ENCODE measurements at regions not wholly inside any gene's neighbourhood (a gene's known extent, or its start where the extent isn't known, plus 50 kb on each side); places are given as distances from the start of the nearest gene placed in this dataset.

GRCh38 chr4:24053934-24054333 is 164.1 kb upstream of the PPARGC1A start (continued):
- TF ChIP-seq IRF2 (CRISPR knock-in tag; IDR thresholded peaks at IDR 0.05; ENCODE audit: borderline replicate concordance, low read depth), result no peak
- no peak for TF ChIP-seq ATF6 (CRISPR knock-in tag; IDR thresholded peaks at IDR 0.05)
- no peak for TF ChIP-seq CREM (CRISPR knock-in tag; IDR thresholded peaks at IDR 0.05)
- no peak for TF ChIP-seq ZNF512 (CRISPR knock-in tag; IDR thresholded peaks at IDR 0.05; ENCODE audit: borderline replicate concordance)
- no peak for TF ChIP-seq ERG (CRISPR knock-in tag; IDR thresholded peaks at IDR 0.05)

DNA sequence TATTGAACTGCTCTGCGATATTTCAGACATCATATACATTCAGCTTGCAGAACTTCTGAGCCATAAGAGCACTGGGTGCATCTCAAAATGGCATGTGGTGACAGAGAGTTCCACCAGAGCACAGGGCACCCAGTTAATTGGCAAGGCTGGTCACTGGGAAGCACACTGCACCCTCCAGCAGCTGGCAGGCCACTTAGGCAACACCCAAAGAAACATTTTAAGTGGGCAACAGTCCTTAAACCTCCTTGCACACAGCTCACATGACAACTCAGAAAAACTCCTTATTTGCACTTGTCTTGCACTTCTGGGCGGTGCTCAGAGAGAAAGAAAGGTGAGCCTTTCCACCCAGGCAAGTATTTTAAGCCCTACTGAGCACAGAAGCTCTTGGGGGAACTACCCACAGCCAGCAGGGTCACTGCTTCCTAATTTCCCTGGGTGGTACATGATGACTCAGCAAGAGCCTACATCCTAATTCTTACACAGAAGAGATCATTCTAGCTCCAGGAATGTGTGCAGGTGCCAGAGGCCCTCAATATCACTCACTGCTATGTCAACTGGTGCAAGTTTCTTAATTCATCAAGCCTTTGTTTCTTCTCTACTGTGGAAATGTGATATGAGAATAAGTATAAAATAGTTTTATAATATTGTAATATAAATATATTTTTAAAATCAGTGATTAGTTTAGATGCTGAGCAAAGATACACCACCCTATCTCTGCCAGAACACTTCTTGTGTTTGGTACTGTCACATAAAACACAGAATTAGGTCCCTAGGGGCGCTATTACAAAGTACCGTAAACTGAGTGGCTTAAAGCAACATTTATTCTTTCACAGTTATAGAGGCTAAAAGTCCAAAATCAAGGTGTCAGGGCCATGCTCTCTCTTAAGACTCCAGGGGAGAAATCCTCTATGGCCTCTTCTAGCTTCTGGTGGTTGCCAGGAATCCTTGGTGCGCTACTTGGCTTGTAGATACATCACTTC is 155.1 kb upstream of the PPARGC1A start:
- ChIA-PET POLR2A (no interaction called here), CTCF (interaction anchor here (1.0 kb wide), 1 partner anchor 12 kb away, joined by 4 read pairs; no protein-coding TSS in a partner anchor)
- DNase-seq (ENCODE audit: low spot score) (no peak), ATAC-seq (no peak)
- no peaks in the 10 kb centered on the region for H3K36me3 Mint-ChIP-seq
- H3K27ac Mint-ChIP-seq, result no peak overlapping the region
- H3K4me3 Mint-ChIP-seq, result no peak overlapping the region
- H3K9me3 Mint-ChIP-seq, result no peaks in the 10 kb centered on the region
- no peaks in the 10 kb centered on the region for H3K4me1 Mint-ChIP-seq
- H3K27me3 Mint-ChIP-seq (ENCODE audit: low read depth), result no peaks in the 10 kb centered on the region; the same call in 1 of the 2 replicates
- TF ChIP-seq TEAD4 (CRISPR knock-in tag; IDR thresholded peaks at IDR 0.05) (no peak), TEAD1 (CRISPR knock-in tag; IDR thresholded peaks at IDR 0.05) (no peak), ZBTB43 (CRISPR knock-in tag; IDR thresholded peaks at IDR 0.05) (no peak), TCF7 (CRISPR knock-in tag; IDR thresholded peaks at IDR 0.05; ENCODE audit: low read depth) (no peak), PRRX2 (CRISPR knock-in tag; IDR thresholded peaks at IDR 0.05) (no peak), FOXP4 (CRISPR knock-in tag; IDR thresholded peaks at IDR 0.05) (no peak), ETV6 (CRISPR knock-in tag; IDR thresholded peaks at IDR 0.05) (no peak), NFATC4 (CRISPR knock-in tag; IDR thresholded peaks at IDR 0.05) (no peak), GRHL2 (CRISPR knock-in tag; IDR thresholded peaks at IDR 0.05; ENCODE audit: insufficient replicate concordance, severe bottlenecking) (no peak), OVOL2 (CRISPR knock-in tag; IDR thresholded peaks at IDR 0.05; ENCODE audit: borderline replicate concordance) (no peak), ZNF219 (CRISPR knock-in tag; IDR thresholded peaks at IDR 0.05; ENCODE audit: borderline replicate concordance) (no peak)
- TF ChIP-seq, protein P1, sequence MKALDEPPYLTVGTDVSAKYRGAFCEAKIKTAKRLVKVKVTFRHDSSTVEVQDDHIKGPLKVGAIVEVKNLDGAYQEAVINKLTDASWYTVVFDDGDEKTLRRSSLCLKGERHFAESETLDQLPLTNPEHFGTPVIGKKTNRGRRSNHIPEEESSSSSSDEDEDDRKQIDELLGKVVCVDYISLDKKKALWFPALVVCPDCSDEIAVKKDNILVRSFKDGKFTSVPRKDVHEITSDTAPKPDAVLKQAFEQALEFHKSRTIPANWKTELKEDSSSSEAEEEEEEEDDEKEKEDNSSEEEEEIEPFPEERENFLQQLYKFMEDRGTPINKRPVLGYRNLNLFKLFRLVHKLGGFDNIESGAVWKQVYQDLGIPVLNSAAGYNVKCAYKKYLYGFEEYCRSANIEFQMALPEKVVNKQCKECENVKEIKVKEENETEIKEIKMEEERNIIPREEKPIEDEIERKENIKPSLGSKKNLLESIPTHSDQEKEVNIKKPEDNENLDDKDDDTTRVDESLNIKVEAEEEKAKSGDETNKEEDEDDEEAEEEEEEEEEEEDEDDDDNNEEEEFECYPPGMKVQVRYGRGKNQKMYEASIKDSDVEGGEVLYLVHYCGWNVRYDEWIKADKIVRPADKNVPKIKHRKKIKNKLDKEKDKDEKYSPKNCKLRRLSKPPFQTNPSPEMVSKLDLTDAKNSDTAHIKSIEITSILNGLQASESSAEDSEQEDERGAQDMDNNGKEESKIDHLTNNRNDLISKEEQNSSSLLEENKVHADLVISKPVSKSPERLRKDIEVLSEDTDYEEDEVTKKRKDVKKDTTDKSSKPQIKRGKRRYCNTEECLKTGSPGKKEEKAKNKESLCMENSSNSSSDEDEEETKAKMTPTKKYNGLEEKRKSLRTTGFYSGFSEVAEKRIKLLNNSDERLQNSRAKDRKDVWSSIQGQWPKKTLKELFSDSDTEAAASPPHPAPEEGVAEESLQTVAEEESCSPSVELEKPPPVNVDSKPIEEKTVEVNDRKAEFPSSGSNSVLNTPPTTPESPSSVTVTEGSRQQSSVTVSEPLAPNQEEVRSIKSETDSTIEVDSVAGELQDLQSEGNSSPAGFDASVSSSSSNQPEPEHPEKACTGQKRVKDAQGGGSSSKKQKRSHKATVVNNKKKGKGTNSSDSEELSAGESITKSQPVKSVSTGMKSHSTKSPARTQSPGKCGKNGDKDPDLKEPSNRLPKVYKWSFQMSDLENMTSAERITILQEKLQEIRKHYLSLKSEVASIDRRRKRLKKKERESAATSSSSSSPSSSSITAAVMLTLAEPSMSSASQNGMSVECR (CRISPR knock-in tag; IDR thresholded peaks at IDR 0.05; ENCODE audit: borderline replicate concordance), result no peak
- TF ChIP-seq, protein P2, sequence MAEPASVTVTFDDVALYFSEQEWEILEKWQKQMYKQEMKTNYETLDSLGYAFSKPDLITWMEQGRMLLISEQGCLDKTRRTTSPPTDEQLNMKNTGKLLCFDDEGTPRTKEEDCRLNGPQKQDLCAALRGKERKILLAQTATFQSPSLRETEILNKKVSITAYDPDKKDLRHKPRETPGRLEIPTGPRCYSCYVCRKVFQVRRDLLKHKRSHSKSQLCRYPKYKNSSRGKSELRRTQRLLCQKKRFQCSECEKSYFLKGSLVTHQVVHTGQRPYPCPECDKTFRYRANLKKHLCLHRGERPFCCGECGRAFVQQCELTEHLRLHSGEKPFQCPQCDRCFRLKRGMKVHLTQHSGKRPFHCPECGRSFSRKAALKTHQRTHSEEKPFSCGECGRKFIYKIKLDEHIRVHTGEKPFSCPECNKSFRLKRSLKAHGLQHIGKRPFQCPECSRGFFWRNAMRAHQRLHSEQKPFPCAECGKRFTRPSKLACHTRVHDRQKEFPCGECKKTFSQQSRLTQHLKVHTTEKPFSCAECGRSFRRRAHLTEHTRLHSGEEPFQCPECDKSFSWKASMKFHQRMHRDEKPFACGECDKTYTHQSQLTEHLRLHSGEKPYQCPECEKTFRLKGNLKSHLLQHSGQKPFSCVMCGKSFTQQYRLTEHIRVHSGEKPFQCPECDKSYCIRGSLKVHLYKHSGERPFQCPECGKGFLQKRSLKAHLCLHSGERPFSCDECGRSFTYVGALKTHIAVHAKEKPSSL (CRISPR knock-in tag; conservative IDR thresholded peaks at IDR 0.05), result no peak
